ENCODE measurements at regions not wholly inside any gene's neighbourhood (a gene's known extent, or its start where the extent isn't known, plus 50 kb on each side); places are given as distances from the start of the nearest gene placed in this dataset.
"Not testable (repeated sequence)": the region's sequence is repeated elsewhere in the genome, so short reads cannot be mapped to it uniquely, and the experiment has no call there.

GRCh38 chr4:147168200-147168599 lies 222.5 kb upstream of the TTC29 start:
- not testable (repeated sequence) for TF ChIP-seq CTCF, EP300 (IDR thresholded peaks at IDR 0.05)

Measured in tibial nerve (tissue), 4 donors.